ENCODE measurements at regions not wholly inside any gene's neighbourhood (a gene's known extent, or its start where the extent isn't known, plus 50 kb on each side); places are given as distances from the start of the nearest gene placed in this dataset.

GRCh38 chrX:13374364-13374763 lies 54.5 kb upstream of the ATXN3L start:
- no peak for TF ChIP-seq POLR2A (IDR thresholded peaks at IDR 0.05)
- TF ChIP-seq POLR2AphosphoS5 (IDR thresholded peaks at IDR 0.05; ENCODE audit: insufficient read depth in 1 of 2, low read depth in 1 of 2) = no peak
- no peak for TF ChIP-seq CTCF (IDR thresholded peaks at IDR 0.05)

Measured in vagina (tissue), 2 donors.